CD14-positive monocyte (primary cell): ENCODE measurements at regions not wholly inside any gene's neighbourhood (a gene's known extent, or its start where the extent isn't known, plus 50 kb on each side); places are given as distances from the start of the nearest gene placed in this dataset.

Source experiments
- DNase-seq, 3 donors: peaks; one replicate each; pipeline ENCODE4 v3.0.0-alpha.2; 2011 to 2022
- H2AFZ ChIP-seq: 2 replicates; pipeline ENCODE4 v1.6.0; 2012; ENCODE audit warnings: mild to moderate bottlenecking, low read depth, low read length, inconsistent platforms; ENCODE audit not compliant: insufficient read depth, poor library complexity, severe bottlenecking
- H3K27ac ChIP-seq, 2 donors: 1 replicate in 1 of 2; 2 replicates in 1 of 2; pipeline ENCODE4 v1.5.1; 2012 to 2013; ENCODE audit warnings: low read length in 2 of 2, control low read depth in 1 of 2, inconsistent platforms in 1 of 2, low read depth in 1 of 2, mild to moderate bottlenecking in 1 of 2
- H3K27me3 ChIP-seq, 2 donors: one replicate each; pipeline versions ENCODE4 v1.6.0 to v1.6.1; 2011 to 2013; ENCODE audit warnings: low read length in 2 of 2; ENCODE audit not compliant: control insufficient read depth in 2 of 2, insufficient read depth in 2 of 2
- H3K36me3 ChIP-seq, 2 donors: replicated peaks in 1 of 2; 1 replicate in 1 of 2; 2 replicates in 1 of 2; pipeline versions ENCODE4 v1.5.1 to v1.6.1; 2012 to 2013; ENCODE audit warnings: low read length in 2 of 2, control low read depth in 1 of 2, inconsistent platforms in 1 of 2, mild to moderate bottlenecking in 1 of 2; ENCODE audit not compliant: insufficient read depth in 2 of 2, control insufficient read depth in 1 of 2
- H3K4me1 ChIP-seq, 2 donors: 1 replicate in 1 of 2; 2 replicates in 1 of 2; pipeline versions ENCODE4 v1.5.1 to v1.6.1; 2012 to 2013; ENCODE audit warnings: low read length in 2 of 2, control low read depth in 1 of 2, inconsistent platforms in 1 of 2, mild to moderate bottlenecking in 1 of 2, moderate library complexity in 1 of 2; ENCODE audit not compliant: insufficient read depth in 2 of 2, control insufficient read depth in 1 of 2
- H3K4me2 ChIP-seq: replicated peaks from 2 replicates; pipeline ENCODE3; 2012; ENCODE audit warnings: low read length, moderate library complexity, mild to moderate bottlenecking; ENCODE audit not compliant: poor library complexity, severe bottlenecking; ENCODE audit errors: extremely low read depth
- H3K4me3 ChIP-seq, 3 experiments: fragments of 200-600 bp in 1 of 3; sonication (generic) in 1 of 3; replicated peaks in 1 of 3; 1 replicate in 2 of 3; 2 replicates in 1 of 3; pipeline ENCODE4 v1.5.1; 2011 to 2013; ENCODE audit warnings: low read length in 3 of 3, mild to moderate bottlenecking in 3 of 3, control low read depth in 2 of 3, low read depth in 2 of 3, inconsistent platforms in 1 of 3, moderate library complexity in 1 of 3
- H3K79me2 ChIP-seq: 2 replicates; pipeline ENCODE4 v1.6.0; 2012; ENCODE audit warnings: mild to moderate bottlenecking, control low read depth, inconsistent platforms, low read length, moderate library complexity; ENCODE audit not compliant: insufficient read depth
- H3K9ac ChIP-seq: 2 replicates; pipeline ENCODE4 v1.6.0; 2017; ENCODE audit warnings: low read length, mild to moderate bottlenecking; ENCODE audit not compliant: insufficient read depth, poor library complexity, severe bottlenecking
- H3K9me3 ChIP-seq, 2 donors: replicated peaks in 1 of 2; 1 replicate in 1 of 2; 2 replicates in 1 of 2; pipeline versions ENCODE4 v1.5.1 to v1.6.1; 2012 to 2013; ENCODE audit warnings: low read length in 2 of 2, control low read depth in 1 of 2; ENCODE audit not compliant: control insufficient read depth in 1 of 2, insufficient read depth in 1 of 2
- H4K20me1 ChIP-seq: 2 replicates; pipeline ENCODE4 v1.6.0; 2012; ENCODE audit warnings: mild to moderate bottlenecking, low read length, control low read depth, moderate library complexity; ENCODE audit not compliant: insufficient read depth
- H3K27ac Mint-ChIP-seq, 7 donors: one replicate each; pipeline ENCODE4 v1.8.0; 2020; ENCODE audit warnings: mild to moderate bottlenecking in 7 of 7, mixed read lengths in 7 of 7, moderate library complexity in 6 of 7, inconsistent platforms in 2 of 7
- H3K27me3 Mint-ChIP-seq, 3 donors: one replicate each; pipeline ENCODE4 v1.8.0; 2021 to 2022; ENCODE audit warnings: low read depth in 3 of 3, mild to moderate bottlenecking in 3 of 3, mixed read lengths in 3 of 3, moderate library complexity in 3 of 3, inconsistent platforms in 1 of 3
- H3K36me3 Mint-ChIP-seq, 2 donors: one replicate each; pipeline ENCODE4 v1.8.0; 2020; ENCODE audit warnings: mixed read lengths in 2 of 2, inconsistent platforms in 1 of 2, mild to moderate bottlenecking in 1 of 2
- H3K4me1 Mint-ChIP-seq: one replicate; pipeline ENCODE4 v1.8.0; 2020; ENCODE audit warnings: mild to moderate bottlenecking, mixed read lengths
- H3K4me3 Mint-ChIP-seq, 2 donors: one replicate each; pipeline ENCODE4 v1.8.0; 2020; ENCODE audit warnings: mild to moderate bottlenecking in 2 of 2, mixed read lengths in 2 of 2, moderate library complexity in 1 of 2
- H3K9me3 Mint-ChIP-seq, 7 donors: one replicate each; pipeline ENCODE4 v1.8.0; 2020 to 2022; ENCODE audit warnings: mixed read lengths in 7 of 7, mild to moderate bottlenecking in 6 of 7, moderate library complexity in 6 of 7, inconsistent platforms in 2 of 7
- CTCF ChIP-seq: fragments of 200-600 bp; IDR thresholded peaks from one replicate; pipeline ENCODE4 v1.8.0; 2022; ENCODE audit warnings: antibody characterized with exemption, mild to moderate bottlenecking
- WGBS: methylation state at CpG from one replicate; pipeline ENCODE4 v1.1.5; 2013; ENCODE audit warnings: missing lambda C conversion rate; ENCODE audit not compliant: insufficient coverage; 5-methylcytosine and 5-hydroxymethylcytosine counted together
- intact Hi-C, 2 donors: fragments of 100-400 bp; cut with micrococcal nuclease; formaldehyde crosslinking; loops; one replicate each; pipeline versions ENCODE4 v1.15.0 to v1.15.1; 2023

- no peaks in the 10 kb centered on the region for H4K20me1 ChIP-seq
- H3K27me3 ChIP-seq, result no peaks in the 10 kb centered on the region
- H3K79me2 ChIP-seq, result no peaks in the 10 kb centered on the region
- H3K27me3 Mint-ChIP-seq, result peaks cover 12 to 20% (median 19%) of the 10 kb centered on the region in 3 donors
- H3K4me3 Mint-ChIP-seq, result no peak overlapping the region
- no peak for DNase-seq
- TF ChIP-seq CTCF, result no peak
- no peaks in the 10 kb centered on the region for H3K36me3 Mint-ChIP-seq
- 67% methylated on average over 12 of the region's 20 CpGs for WGBS
- H3K4me3 ChIP-seq, result no peak overlapping the region
- H2AFZ ChIP-seq, result no peak overlapping the region
- H3K4me2 ChIP-seq, result no peak overlapping the region
- H3K4me1 Mint-ChIP-seq, result no peaks in the 10 kb centered on the region
- H3K9ac ChIP-seq, result no peak overlapping the region
- no peaks in the 10 kb centered on the region for H3K36me3 ChIP-seq
- no peak overlapping the region for H3K27ac ChIP-seq
- H3K9me3 ChIP-seq, result no peaks in the 10 kb centered on the region
- peaks cover 0 to 3% (median 0%) of the 10 kb centered on the region in 7 donors for H3K9me3 Mint-ChIP-seq
- no peaks in the 10 kb centered on the region for H3K4me1 ChIP-seq
- no peak overlapping the region for H3K27ac Mint-ChIP-seq
- intact Hi-C loops, result no loop called here
These were observed 629.5 kb downstream of the BRD1 start for GRCh38 chr22:49197986-49198704.

- Mint-ChIP-seq H3K9me3 (peaks cover 0 to 3% (median 0%) of the 10 kb centered on the region in 7 donors), H3K4me3 (no peak overlapping the region), H3K27me3 (peaks cover 12 to 20% (median 19%) of the 10 kb centered on the region in 3 donors), H3K27ac (no peak overlapping the region), H3K4me1 (no peaks in the 10 kb centered on the region), H3K36me3 (no peaks in the 10 kb centered on the region)
- no peaks in the 10 kb centered on the region for H3K4me1 ChIP-seq
- H3K27ac ChIP-seq, result no peak overlapping the region
- WGBS, result 17% methylated on average over 9 of the region's 16 CpGs
- intact Hi-C loops, result no loop called here
- DNase-seq, result no peak
- no peak for TF ChIP-seq CTCF
- no peaks in the 10 kb centered on the region for H3K36me3 ChIP-seq
- H3K9me3 ChIP-seq, result no peaks in the 10 kb centered on the region
- H2AFZ ChIP-seq, result no peak overlapping the region
- H3K4me2 ChIP-seq, result no peak overlapping the region
- no peak overlapping the region for H3K9ac ChIP-seq
- no peaks in the 10 kb centered on the region for H3K79me2 ChIP-seq
- H3K4me3 ChIP-seq, result no peak overlapping the region
- no peaks in the 10 kb centered on the region for H3K27me3 ChIP-seq
- H4K20me1 ChIP-seq, result no peaks in the 10 kb centered on the region
These were observed 630.2 kb downstream of the BRD1 start for GRCh38 chr22:49197505-49197904.
